Transverse colon (tissue), 3 donors: ENCODE measurements at regions not wholly inside any gene's neighbourhood (a gene's known extent, or its start where the extent isn't known, plus 50 kb on each side); places are given as distances from the start of the nearest gene placed in this dataset.

Experiments used
- POLR2A ChIP-seq: fragments of 450-650 bp; IDR thresholded peaks from one replicate; pipeline ENCODE4 v1.6.1; 2016; ENCODE audit warnings: antibody characterized with exemption, mild to moderate bottlenecking, moderate library complexity
- TF ChIP-seq, protein P1 (sequence below), 5 experiments: fragments of 200-600 bp in 3 of 5; fragments of 450-650 bp in 2 of 5; sonication (generic) in 3 of 5; IDR thresholded peaks; 1 replicate in 2 of 5; 2 replicates in 3 of 5; pipeline ENCODE4 v1.5.1; 2016 to 2017; ENCODE audit warnings: antibody characterized with exemption in 5 of 5, inconsistent platforms in 3 of 5, mild to moderate bottlenecking in 2 of 5, moderate library complexity in 1 of 5

GRCh38 chr4:27210956-27211355, 350.3 kb downstream of the STIM2 start:
- TF ChIP-seq, protein P1, sequence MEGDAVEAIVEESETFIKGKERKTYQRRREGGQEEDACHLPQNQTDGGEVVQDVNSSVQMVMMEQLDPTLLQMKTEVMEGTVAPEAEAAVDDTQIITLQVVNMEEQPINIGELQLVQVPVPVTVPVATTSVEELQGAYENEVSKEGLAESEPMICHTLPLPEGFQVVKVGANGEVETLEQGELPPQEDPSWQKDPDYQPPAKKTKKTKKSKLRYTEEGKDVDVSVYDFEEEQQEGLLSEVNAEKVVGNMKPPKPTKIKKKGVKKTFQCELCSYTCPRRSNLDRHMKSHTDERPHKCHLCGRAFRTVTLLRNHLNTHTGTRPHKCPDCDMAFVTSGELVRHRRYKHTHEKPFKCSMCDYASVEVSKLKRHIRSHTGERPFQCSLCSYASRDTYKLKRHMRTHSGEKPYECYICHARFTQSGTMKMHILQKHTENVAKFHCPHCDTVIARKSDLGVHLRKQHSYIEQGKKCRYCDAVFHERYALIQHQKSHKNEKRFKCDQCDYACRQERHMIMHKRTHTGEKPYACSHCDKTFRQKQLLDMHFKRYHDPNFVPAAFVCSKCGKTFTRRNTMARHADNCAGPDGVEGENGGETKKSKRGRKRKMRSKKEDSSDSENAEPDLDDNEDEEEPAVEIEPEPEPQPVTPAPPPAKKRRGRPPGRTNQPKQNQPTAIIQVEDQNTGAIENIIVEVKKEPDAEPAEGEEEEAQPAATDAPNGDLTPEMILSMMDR (IDR thresholded peaks at IDR 0.05): no peak
- TF ChIP-seq POLR2A: no peak
